ENCODE measurements at regions not wholly inside any gene's neighbourhood (a gene's known extent, or its start where the extent isn't known, plus 50 kb on each side); places are given as distances from the start of the nearest gene placed in this dataset. TPM values are rescaled to one million over a fixed set of nuclear protein-coding genes. Genes with fewer than 3 reads are reported as not detected.

- H3K9ac ChIP-seq (ENCODE audit: low read depth in 1 of 3, low read length in 3 of 3): no peak overlapping the region
- peaks cover 3 to 12% (median 9%) of the 10 kb centered on the region in 3 donors for H3K27me3 ChIP-seq (ENCODE audit: control insufficient read depth in 3 of 3, insufficient read depth in 3 of 3, low read length in 3 of 3)
- H3K27ac ChIP-seq (ENCODE audit: low read depth, low read length): no peak overlapping the region
- no peak overlapping the region for H3K4me3 ChIP-seq (ENCODE audit: low read length in 3 of 3)
- no peaks in the 10 kb centered on the region for H3K36me3 ChIP-seq (ENCODE audit: control insufficient read depth in 3 of 3, insufficient read depth in 3 of 3, low read length in 3 of 3)
- no peaks in the 10 kb centered on the region for H3K4me1 ChIP-seq (ENCODE audit: control insufficient read depth in 3 of 3, insufficient read depth in 3 of 3, low read length in 3 of 3)
- no peaks in the 10 kb centered on the region for H3K9me3 ChIP-seq (ENCODE audit: control insufficient read depth in 3 of 3, low read length in 3 of 3)
Measured at GRCh38 chr5:174655351-174655750, 69.0 kb upstream of the MSX2 start.

GRCh38 chr5:174664180-174664850, 60.1 kb upstream of the MSX2 start:
- no peak overlapping the region for H3K27ac ChIP-seq (ENCODE audit: low read depth, low read length)
- no peak overlapping the region for H3K9ac ChIP-seq (ENCODE audit: low read depth in 1 of 3, low read length in 3 of 3)
- no peaks in the 10 kb centered on the region for H3K4me1 ChIP-seq (ENCODE audit: control insufficient read depth in 3 of 3, insufficient read depth in 3 of 3, low read length in 3 of 3)
- no peak overlapping the region for H3K4me3 ChIP-seq (ENCODE audit: low read length in 3 of 3)
- H3K27me3 ChIP-seq (ENCODE audit: control insufficient read depth in 3 of 3, insufficient read depth in 3 of 3, low read length in 3 of 3): peaks cover 0 to 12% (median 4%) of the 10 kb centered on the region in 3 donors
- peaks cover 0 to 2% (median 0%) of the 10 kb centered on the region in 3 donors for H3K9me3 ChIP-seq (ENCODE audit: control insufficient read depth in 3 of 3, low read length in 3 of 3)
- H3K36me3 ChIP-seq (ENCODE audit: control insufficient read depth in 3 of 3, insufficient read depth in 3 of 3, low read length in 3 of 3): no peaks in the 10 kb centered on the region

- H3K36me3 ChIP-seq (ENCODE audit: control insufficient read depth in 3 of 3, insufficient read depth in 3 of 3, low read length in 3 of 3): no peaks in the 10 kb centered on the region
Measured at GRCh38 chr5:174665347-174665746, 59.0 kb upstream of the MSX2 start.

GRCh38 chr5:174667526-174667925, 56.9 kb upstream of the MSX2 start:
- H3K9me3 ChIP-seq (ENCODE audit: control insufficient read depth in 3 of 3, low read length in 3 of 3): peaks cover 0 to 2% (median 0%) of the 10 kb centered on the region in 3 donors
- H3K36me3 ChIP-seq (ENCODE audit: control insufficient read depth in 3 of 3, insufficient read depth in 3 of 3, low read length in 3 of 3): no peaks in the 10 kb centered on the region
- H3K27me3 ChIP-seq (ENCODE audit: control insufficient read depth in 3 of 3, insufficient read depth in 3 of 3, low read length in 3 of 3): no peaks in the 10 kb centered on the region
- no peak overlapping the region for H3K4me3 ChIP-seq (ENCODE audit: low read length in 3 of 3)
- H3K4me1 ChIP-seq (ENCODE audit: control insufficient read depth in 3 of 3, insufficient read depth in 3 of 3, low read length in 3 of 3): no peaks in the 10 kb centered on the region
- no peak overlapping the region for H3K27ac ChIP-seq (ENCODE audit: low read depth, low read length)
- no peak overlapping the region for H3K9ac ChIP-seq (ENCODE audit: low read depth in 1 of 3, low read length in 3 of 3)

More at GRCh38 chr5:174665347-174665746, 59.0 kb upstream of the MSX2 start:
- H3K4me1 ChIP-seq (ENCODE audit: control insufficient read depth in 3 of 3, insufficient read depth in 3 of 3, low read length in 3 of 3): no peaks in the 10 kb centered on the region
- no peak overlapping the region for H3K9ac ChIP-seq (ENCODE audit: low read depth in 1 of 3, low read length in 3 of 3)
- no peak overlapping the region for H3K4me3 ChIP-seq (ENCODE audit: low read length in 3 of 3)
- H3K9me3 ChIP-seq (ENCODE audit: control insufficient read depth in 3 of 3, low read length in 3 of 3): peaks cover 0 to 2% (median 0%) of the 10 kb centered on the region in 3 donors
- no peak overlapping the region for H3K27ac ChIP-seq (ENCODE audit: low read depth, low read length)
- H3K27me3 ChIP-seq (ENCODE audit: control insufficient read depth in 3 of 3, insufficient read depth in 3 of 3, low read length in 3 of 3): peaks cover 0 to 12% (median 4%) of the 10 kb centered on the region in 3 donors

- Histone ChIP-seq H3K27ac (ENCODE audit: low read depth, low read length) (no peak overlapping the region), H3K4me1 (ENCODE audit: control insufficient read depth in 3 of 3, insufficient read depth in 3 of 3, low read length in 3 of 3) (no peaks in the 10 kb centered on the region), H3K4me3 (ENCODE audit: low read length in 3 of 3) (no peak overlapping the region)
Measured at GRCh38 chr5:174668349-174668748, 56.0 kb upstream of the MSX2 start.

More at GRCh38 chr5:174668349-174668748, 56.0 kb upstream of the MSX2 start:
- no peak overlapping the region for H3K9ac ChIP-seq (ENCODE audit: low read depth in 1 of 3, low read length in 3 of 3)
- H3K27me3 ChIP-seq (ENCODE audit: control insufficient read depth in 3 of 3, insufficient read depth in 3 of 3, low read length in 3 of 3): no peaks in the 10 kb centered on the region
- no peaks in the 10 kb centered on the region for H3K36me3 ChIP-seq (ENCODE audit: control insufficient read depth in 3 of 3, insufficient read depth in 3 of 3, low read length in 3 of 3)
- H3K9me3 ChIP-seq (ENCODE audit: control insufficient read depth in 3 of 3, low read length in 3 of 3): peaks cover 0 to 2% (median 0%) of the 10 kb centered on the region in 3 donors

Small RNA genes in the stretch of these regions (small RNA-seq; reads per million reads assigned to genes)
- gene HIGD1AP3 (not detected), gene SUMO2P6 (not detected)
